H9 (cell line): ENCODE measurements at regions not wholly inside any gene's neighbourhood (a gene's known extent, or its start where the extent isn't known, plus 50 kb on each side); places are given as distances from the start of the nearest gene placed in this dataset.

Source experiments
- DNase-seq: peaks from one replicate; pipeline ENCODE4 v3.0.0-alpha.2; 2017
- H2AFZ ChIP-seq: one replicate; pipeline ENCODE4 v1.6.1; 2013; ENCODE audit warnings: mild to moderate bottlenecking, low read length, control low read depth, moderate library complexity
- H2AK5ac ChIP-seq: 2 replicates; pipeline ENCODE4 v1.6.1; 2013; ENCODE audit warnings: low read length, control low read depth, mixed read lengths; ENCODE audit not compliant: insufficient read length
- H2BK120ac ChIP-seq: one replicate; pipeline ENCODE4 v1.6.1; 2013; ENCODE audit warnings: low read depth, mild to moderate bottlenecking, low read length, control low read depth, inconsistent platforms; ENCODE audit not compliant: poor library complexity, severe bottlenecking
- H2BK12ac ChIP-seq: 2 replicates; pipeline ENCODE4 v1.6.1; 2013; ENCODE audit warnings: low read length, control low read depth, mixed read lengths, low read depth; ENCODE audit not compliant: insufficient read length
- H2BK15ac ChIP-seq: 2 replicates; pipeline ENCODE4 v1.6.1; 2013; ENCODE audit warnings: low read depth, low read length, control low read depth
- H2BK20ac ChIP-seq: one replicate; pipeline ENCODE4 v1.6.1; 2013; ENCODE audit warnings: low read depth, mild to moderate bottlenecking, low read length, control low read depth, inconsistent platforms; ENCODE audit not compliant: poor library complexity, severe bottlenecking
- H2BK5ac ChIP-seq: 2 replicates; pipeline ENCODE4 v1.6.1; 2013; ENCODE audit warnings: low read length, control low read depth, mixed read lengths; ENCODE audit not compliant: insufficient read length
- H3K14ac ChIP-seq: 2 replicates; pipeline ENCODE4 v1.6.1; 2013; ENCODE audit warnings: low read length, control low read depth; ENCODE audit not compliant: insufficient read depth
- H3K18ac ChIP-seq: 2 replicates; pipeline ENCODE4 v1.6.1; 2013; ENCODE audit warnings: low read depth, mild to moderate bottlenecking, mixed read lengths, low read length, control low read depth; ENCODE audit not compliant: insufficient read length
- H3K23ac ChIP-seq: 2 replicates; pipeline ENCODE4 v1.6.1; 2013; ENCODE audit warnings: low read length, control low read depth, mixed read lengths, low read depth; ENCODE audit not compliant: insufficient read length
- H3K23me2 ChIP-seq: 2 replicates; pipeline ENCODE4 v1.6.1; 2013; ENCODE audit warnings: low read depth, mild to moderate bottlenecking, mixed read lengths, low read length, control low read depth; ENCODE audit not compliant: insufficient read length, poor library complexity, severe bottlenecking
- H3K27ac ChIP-seq: 2 replicates; pipeline ENCODE4 v1.5.1; 2013; ENCODE audit warnings: low read length, control low read depth, mixed read lengths, low read depth; ENCODE audit not compliant: insufficient read length
- H3K27me3 ChIP-seq: 2 replicates; pipeline ENCODE4 v1.6.1; 2013; ENCODE audit warnings: low read length, control low read depth, inconsistent platforms; ENCODE audit not compliant: insufficient read depth
- H3K4ac ChIP-seq: 2 replicates; pipeline ENCODE4 v1.6.1; 2013; ENCODE audit warnings: low read depth, mild to moderate bottlenecking, control low read depth, inconsistent platforms, low read length, moderate library complexity
- H3K4me1 ChIP-seq: 2 replicates; pipeline ENCODE4 v1.6.1; 2013; ENCODE audit warnings: low read length, control low read depth, inconsistent platforms; ENCODE audit not compliant: insufficient read depth
- H3K4me2 ChIP-seq: 2 replicates; pipeline ENCODE4 v1.6.1; 2013; ENCODE audit warnings: low read length, control low read depth, mixed read lengths; ENCODE audit not compliant: insufficient read length, insufficient read depth
- H3K56ac ChIP-seq: 2 replicates; pipeline ENCODE4 v1.6.1; 2013; ENCODE audit warnings: low read depth, mild to moderate bottlenecking, mixed read lengths, low read length, control low read depth; ENCODE audit not compliant: insufficient read length
- H3K79me1 ChIP-seq: 2 replicates; pipeline ENCODE4 v1.6.1; 2013; ENCODE audit warnings: low read depth, mild to moderate bottlenecking, moderate library complexity, low read length, control low read depth, inconsistent platforms; ENCODE audit not compliant: insufficient read depth, poor library complexity, severe bottlenecking
- H3K79me2 ChIP-seq: 2 replicates; pipeline ENCODE4 v1.6.1; 2013; ENCODE audit warnings: low read length, control low read depth, inconsistent platforms; ENCODE audit not compliant: insufficient read depth
- H3K9ac ChIP-seq: 2 replicates; pipeline ENCODE4 v1.6.1; 2013; ENCODE audit warnings: low read length, control low read depth, mixed read lengths; ENCODE audit not compliant: insufficient read length; ENCODE audit errors: extremely low read depth
- H3K9me3 ChIP-seq: one replicate; pipeline ENCODE4 v1.6.1; 2013; ENCODE audit warnings: low read depth, low read length, inconsistent platforms; ENCODE audit not compliant: control insufficient read depth
- H3T11ph ChIP-seq: one replicate; pipeline ENCODE4 v1.6.1; 2013; ENCODE audit warnings: mild to moderate bottlenecking, low read length, control low read depth, inconsistent platforms
- H4K20me1 ChIP-seq: one replicate; pipeline ENCODE4 v1.6.1; 2013; ENCODE audit not compliant: control insufficient read depth, insufficient read length, insufficient read depth
- H4K5ac ChIP-seq: 2 replicates; pipeline ENCODE4 v1.6.1; 2013; ENCODE audit warnings: low read depth, mild to moderate bottlenecking, mixed read lengths, low read length, control low read depth; ENCODE audit not compliant: insufficient read length
- H4K8ac ChIP-seq: replicated peaks from 2 replicates; pipeline ENCODE4 v1.6.1; 2013; ENCODE audit warnings: low read length, control low read depth, mixed read lengths, low read depth; ENCODE audit not compliant: insufficient read length
- H4K91ac ChIP-seq: 2 replicates; pipeline ENCODE4 v1.6.1; 2013; ENCODE audit warnings: low read depth, mild to moderate bottlenecking, moderate library complexity, mixed read lengths, low read length, control low read depth; ENCODE audit not compliant: insufficient read length
- H3K27ac Mint-ChIP-seq, 3 experiments: 2 replicates in 2 of 3; 3 replicates in 1 of 3; pipeline ENCODE4 v1.8.0; 2020 to 2021; ENCODE audit warnings: mixed read lengths in 3 of 3, mild to moderate bottlenecking in 1 of 3, moderate library complexity in 1 of 3
- H3K27me3 Mint-ChIP-seq: 2 replicates; pipeline ENCODE4 v1.8.0; 2021; ENCODE audit warnings: low read depth, mild to moderate bottlenecking, moderate library complexity, mixed read lengths
- H3K36me3 Mint-ChIP-seq, 3 experiments: 2 replicates in 2 of 3; 3 replicates in 1 of 3; pipeline ENCODE4 v1.8.0; 2020 to 2021; ENCODE audit warnings: low read depth in 3 of 3, mixed read lengths in 3 of 3; ENCODE audit not compliant: insufficient read depth in 1 of 3
- H3K4me1 Mint-ChIP-seq, 2 experiments: 2 replicates each; pipeline ENCODE4 v1.8.0; 2020; ENCODE audit warnings: mixed read lengths in 2 of 2
- H3K4me3 Mint-ChIP-seq, 2 experiments: 2 replicates in 1 of 2; 3 replicates in 1 of 2; pipeline ENCODE4 v1.8.0; 2020 to 2021; ENCODE audit warnings: mild to moderate bottlenecking in 2 of 2, mixed read lengths in 2 of 2, moderate library complexity in 1 of 2
- H3K9me3 Mint-ChIP-seq, 2 experiments: 2 replicates in 1 of 2; 3 replicates in 1 of 2; pipeline ENCODE4 v1.8.0; 2020; ENCODE audit warnings: mild to moderate bottlenecking in 2 of 2, mixed read lengths in 2 of 2, moderate library complexity in 1 of 2
- WGBS: extraction: QIAGEN DNeasy Blood & Tissue Kit; methylation state at CpG from one replicate; pipeline ENCODE4 v1.1.7; 2013; ENCODE audit warnings: missing lambda C conversion rate, low lambda C conversion rate, mixed read lengths; ENCODE audit not compliant: insufficient read length; ENCODE audit errors: extremely low coverage; 5-methylcytosine and 5-hydroxymethylcytosine counted together
- TF ChIP-seq, protein P1 (sequence below): fragments of 200-600 bp; sonication (generic); conservative IDR thresholded peaks from 3 replicates; pipeline ENCODE4 v1.8.0; 2021; ENCODE audit warnings: antibody characterized with exemption, mild to moderate bottlenecking

DNA sequence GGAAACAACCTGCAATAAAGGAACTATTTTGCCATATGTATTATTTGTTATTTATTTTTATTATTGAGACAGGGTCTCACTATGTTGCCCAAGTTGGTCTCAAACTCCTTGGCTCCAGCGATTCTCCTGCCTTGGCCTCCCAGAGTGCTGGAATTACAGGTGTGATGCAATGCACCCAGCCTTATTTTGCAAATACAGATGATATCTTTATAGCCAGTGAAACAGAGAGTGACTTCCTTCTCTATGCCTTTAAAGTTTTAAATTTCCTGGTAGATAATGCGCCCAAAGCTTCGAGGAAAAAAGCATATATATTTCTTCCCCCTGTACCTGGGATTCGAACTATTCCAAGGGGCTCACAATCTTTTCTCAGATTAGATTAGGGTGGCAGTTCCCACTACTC, 601.1 kb upstream of the HTR2C start:
- Histone ChIP-seq H4K91ac (no peak overlapping the region), H3K23me2 (no peaks in the 10 kb centered on the region), H2BK20ac (no peak overlapping the region), H2BK12ac (no peak overlapping the region), H4K20me1 (peaks cover 2% of the 10 kb centered on the region), H2AK5ac (no peak overlapping the region), H3K56ac (no peak overlapping the region), H3K27ac (no peak overlapping the region), H2BK15ac (no peak overlapping the region), H3K23ac (no peak overlapping the region), H3K4me1 (peaks cover 2% of the 10 kb centered on the region; the same call in 1 of the 2 replicates), H3K79me2 (no peaks in the 10 kb centered on the region; the same call in 1 of the 2 replicates), H3K79me1 (peaks cover 3% of the 10 kb centered on the region), H2BK120ac (no peak overlapping the region), H4K5ac (no peak overlapping the region), H3K9me3 (peaks cover 29% of the 10 kb centered on the region), H3K9ac (no peak overlapping the region), H3T11ph (no peak overlapping the region), H2BK5ac (no peak overlapping the region), H3K4ac (no peak overlapping the region), H3K4me2 (no peak overlapping the region), H2AFZ (no peak overlapping the region), H3K14ac (no peak overlapping the region), H4K8ac (no peak overlapping the region), H3K18ac (no peak overlapping the region), H3K27me3 (no peaks in the 10 kb centered on the region)
- TF ChIP-seq, protein P1, sequence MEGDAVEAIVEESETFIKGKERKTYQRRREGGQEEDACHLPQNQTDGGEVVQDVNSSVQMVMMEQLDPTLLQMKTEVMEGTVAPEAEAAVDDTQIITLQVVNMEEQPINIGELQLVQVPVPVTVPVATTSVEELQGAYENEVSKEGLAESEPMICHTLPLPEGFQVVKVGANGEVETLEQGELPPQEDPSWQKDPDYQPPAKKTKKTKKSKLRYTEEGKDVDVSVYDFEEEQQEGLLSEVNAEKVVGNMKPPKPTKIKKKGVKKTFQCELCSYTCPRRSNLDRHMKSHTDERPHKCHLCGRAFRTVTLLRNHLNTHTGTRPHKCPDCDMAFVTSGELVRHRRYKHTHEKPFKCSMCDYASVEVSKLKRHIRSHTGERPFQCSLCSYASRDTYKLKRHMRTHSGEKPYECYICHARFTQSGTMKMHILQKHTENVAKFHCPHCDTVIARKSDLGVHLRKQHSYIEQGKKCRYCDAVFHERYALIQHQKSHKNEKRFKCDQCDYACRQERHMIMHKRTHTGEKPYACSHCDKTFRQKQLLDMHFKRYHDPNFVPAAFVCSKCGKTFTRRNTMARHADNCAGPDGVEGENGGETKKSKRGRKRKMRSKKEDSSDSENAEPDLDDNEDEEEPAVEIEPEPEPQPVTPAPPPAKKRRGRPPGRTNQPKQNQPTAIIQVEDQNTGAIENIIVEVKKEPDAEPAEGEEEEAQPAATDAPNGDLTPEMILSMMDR: no peak
- H3K27ac Mint-ChIP-seq: peak overlapping the region in 2 of 3 experiments; percentile 32 to 53; a peak in 1 of 7 replicates
- peaks cover 39 to 41% of the 10 kb centered on the region in 2 experiments for H3K4me1 Mint-ChIP-seq
- no peak for DNase-seq
- no peaks in the 10 kb centered on the region for H3K27me3 Mint-ChIP-seq
- H3K9me3 Mint-ChIP-seq: peaks cover 36 to 45% of the 10 kb centered on the region in 2 experiments
- H3K4me3 Mint-ChIP-seq: no peak overlapping the region
- WGBS: no CpG with 5 or more reads among the region's 4 CpGs
- H3K36me3 Mint-ChIP-seq: peaks cover 87 to 98% (median 96%) of the 10 kb centered on the region in 3 experiments
